NT2/D1 (cell line): ENCODE measurements at regions not wholly inside any gene's neighbourhood (a gene's known extent, or its start where the extent isn't known, plus 50 kb on each side); places are given as distances from the start of the nearest gene placed in this dataset.

ENCODE experiments used
- SUZ12 ChIP-seq: IDR thresholded peaks from 2 replicates; pipeline ENCODE4 v1.6.1; 2011; ENCODE audit not compliant: insufficient read length, insufficient read depth; ENCODE audit errors: extremely low read depth
- YY1 ChIP-seq: IDR thresholded peaks from 2 replicates; pipeline ENCODE4 v1.6.1; 2011; ENCODE audit not compliant: insufficient read length, insufficient read depth
- ZNF274 ChIP-seq: IDR thresholded peaks from 2 replicates; pipeline ENCODE4 v1.6.1; 2011; ENCODE audit warnings: mild to moderate bottlenecking, low read depth, low read length

DNA sequence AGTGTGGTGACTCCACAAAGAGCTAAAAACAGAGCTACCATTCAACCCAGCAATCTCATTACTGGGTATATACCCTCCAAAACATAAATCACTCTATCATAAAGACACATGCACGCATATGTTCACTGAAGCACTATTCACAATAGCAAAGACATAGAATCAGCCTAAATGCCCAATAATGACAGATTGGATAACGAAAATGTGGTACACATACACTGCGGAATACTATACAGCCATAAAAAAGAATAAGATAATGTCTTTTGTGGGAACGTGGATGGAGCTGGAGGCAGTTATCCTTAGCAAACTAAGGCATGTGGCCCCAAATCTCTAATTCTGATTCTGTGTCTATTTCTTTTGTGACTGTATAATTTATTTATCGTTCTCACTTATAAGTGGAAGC is 89.0 kb upstream of the PRNP start:
- no peak for TF ChIP-seq YY1
- no peak for TF ChIP-seq SUZ12
- TF ChIP-seq ZNF274 = no peak
